Endothelial cell of umbilical vein (primary cell): ENCODE measurements at regions not wholly inside any gene's neighbourhood (a gene's known extent, or its start where the extent isn't known, plus 50 kb on each side); places are given as distances from the start of the nearest gene placed in this dataset.

Experiments
- BruUV-seq: library from RNA; stranded (reverse); fragments of 400-500 nt; replicated peaks from 2 replicates; lab custom pipeline; 2021; lab: Mats Ljungman, UMichigan
- CTCF ChIA-PET: fragments of 300-600, 350-600 bp; sonication (Branson Sonifier 250); formaldehyde crosslinking; loops from one replicate; lab custom pipeline; 2021; ENCODE audit warnings: antibody characterized with exemption, inconsistent platforms; lab: Charles Lee
- POLR2A ChIA-PET: fragments of 300-600, 350-600 bp; sonication (Branson Sonifier 250); formaldehyde crosslinking; loops from one replicate; lab custom pipeline; 2021; ENCODE audit warnings: antibody characterized with exemption, inconsistent platforms; lab: Charles Lee
- DNase-seq: peaks from one replicate; pipeline ENCODE4 v3.0.0-alpha.2; 2011; ENCODE audit warnings: low read depth, low spot score
- FAIRE-seq: peaks from 2 replicates; lab custom pipeline; 2011; peaks lifted over from hg19 to GRCh38; lab: Jason Lieb, UNC
- H2AFZ ChIP-seq: 2 replicates; pipeline ENCODE4 v1.6.0; 2012; ENCODE audit warnings: low read depth, low read length, control low read depth, inconsistent platforms
- H3K27ac ChIP-seq: 2 replicates; pipeline ENCODE4 v1.5.1; 2011; ENCODE audit warnings: low read depth, mild to moderate bottlenecking, control low read depth, low read length, moderate library complexity; ENCODE audit not compliant: insufficient read depth
- H3K27me3 ChIP-seq, 2 experiments: 2 replicates each; pipeline versions ENCODE4 v1.6.0 to v1.6.1; 2011; ENCODE audit warnings: low read length in 2 of 2, mixed read lengths in 1 of 2; ENCODE audit not compliant: control insufficient read depth in 2 of 2, insufficient read depth in 2 of 2
- H3K36me3 ChIP-seq, 2 experiments: 2 replicates in 1 of 2; 3 replicates in 1 of 2; pipeline ENCODE4 v1.5.1; 2011; ENCODE audit warnings: low read length in 2 of 2, mild to moderate bottlenecking in 1 of 2, moderate library complexity in 1 of 2; ENCODE audit not compliant: control insufficient read depth in 2 of 2, insufficient read depth in 2 of 2; ENCODE audit errors: extremely low read depth in 1 of 2
- H3K4me1 ChIP-seq: 3 replicates; pipeline ENCODE4 v1.5.1; 2011; ENCODE audit warnings: mild to moderate bottlenecking, low read length; ENCODE audit not compliant: control insufficient read depth, insufficient read depth; ENCODE audit errors: extremely low read depth
- H3K4me2 ChIP-seq: 2 replicates; pipeline ENCODE4 v1.6.1; 2011; ENCODE audit warnings: low read length, control low read depth, mixed read lengths; ENCODE audit not compliant: insufficient read depth
- H3K4me3 ChIP-seq, 3 experiments: fragments of 200-600 bp in 1 of 3; sonication (generic), shearing (Covaris generic) in 1 of 3; replicated peaks in 1 of 3; 2 replicates each; pipeline ENCODE4 v1.5.1; 2011 to 2016; ENCODE audit warnings: control low read depth in 3 of 3, low read length in 3 of 3, mild to moderate bottlenecking in 2 of 3, inconsistent platforms in 1 of 3, low read depth in 1 of 3, moderate library complexity in 1 of 3; ENCODE audit not compliant: insufficient read depth in 1 of 3
- H3K79me2 ChIP-seq: 2 replicates; pipeline ENCODE4 v1.6.0; 2012; ENCODE audit warnings: low read length, inconsistent platforms; ENCODE audit not compliant: control insufficient read depth, insufficient read depth
- H3K9ac ChIP-seq: replicated peaks from 2 replicates; pipeline ENCODE3; 2011; ENCODE audit warnings: low read length, control low read depth; ENCODE audit not compliant: insufficient read depth; ENCODE audit errors: extremely low read depth
- H3K9me1 ChIP-seq: replicated peaks from 3 replicates; pipeline ENCODE4 v1.6.0; 2011; ENCODE audit warnings: mild to moderate bottlenecking, low read length; ENCODE audit not compliant: control insufficient read depth, insufficient read depth; ENCODE audit errors: extremely low read depth
- H3K9me3 ChIP-seq: replicated peaks from 2 replicates; pipeline ENCODE4 v1.5.1; 2012; ENCODE audit warnings: low read length, inconsistent platforms; ENCODE audit not compliant: control insufficient read depth, insufficient read depth
- H4K20me1 ChIP-seq: replicated peaks from 2 replicates; pipeline ENCODE3; 2011; ENCODE audit warnings: mild to moderate bottlenecking, low read length; ENCODE audit not compliant: control insufficient read depth, insufficient read depth; ENCODE audit errors: extremely low read depth
- EZH2 ChIP-seq: IDR thresholded peaks from 2 replicates; pipeline ENCODE4 v1.6.1; 2012; ENCODE audit warnings: borderline replicate concordance, low read depth, mild to moderate bottlenecking, moderate library complexity, low read length, inconsistent platforms; ENCODE audit not compliant: severe bottlenecking
- FOS ChIP-seq: IDR thresholded peaks from 2 replicates; pipeline ENCODE4 v1.6.1; 2011; ENCODE audit warnings: mild to moderate bottlenecking, low read length, moderate library complexity, borderline replicate concordance; ENCODE audit not compliant: insufficient read depth
- GATA2 ChIP-seq: IDR thresholded peaks from 2 replicates; pipeline ENCODE4 v1.7.0; 2011; ENCODE audit warnings: low read depth, mild to moderate bottlenecking, moderate library complexity, mixed read lengths, low read length; ENCODE audit not compliant: insufficient read length, insufficient read depth
- JUN ChIP-seq: IDR thresholded peaks from 2 replicates; pipeline ENCODE4 v1.6.1; 2011; ENCODE audit warnings: borderline replicate concordance, low read depth; ENCODE audit not compliant: insufficient read length, insufficient read depth
- MYC ChIP-seq: IDR thresholded peaks from one replicate; pipeline ENCODE4 v1.6.1; 2011; ENCODE audit warnings: mild to moderate bottlenecking, low read depth, low read length
- POLR2A ChIP-seq: IDR thresholded peaks from 2 replicates; pipeline ENCODE4 v1.6.1; 2012; ENCODE audit warnings: low read depth, mild to moderate bottlenecking, control low read depth, low read length
- POLR2AphosphoS5 ChIP-seq: IDR thresholded peaks from 2 replicates; pipeline ENCODE4 v1.6.1; 2012; ENCODE audit warnings: low read depth, mild to moderate bottlenecking, control low read depth, low read length, moderate library complexity; ENCODE audit not compliant: insufficient read depth
- dilution Hi-C: fragments of 300-500 bp; cut with MboI; formaldehyde crosslinking; loops from one replicate; pipeline ENCODE4 v1.15.0; 2019; ENCODE audit warnings: low sequenced_read_pairs; ENCODE audit not compliant: extremely low pct_ligation_motif_present
- intact Hi-C: fragments of 100-400 bp; cut with micrococcal nuclease; formaldehyde crosslinking; loops from one replicate; pipeline ENCODE4 v1.10.0; 2022
- TF ChIP-seq, protein P1 (sequence below), 2 donors: IDR thresholded peaks; 1 replicate in 1 of 2; 2 replicates in 1 of 2; pipeline ENCODE4 v1.5.1; 2011; ENCODE audit warnings: low read length in 2 of 2, mild to moderate bottlenecking in 2 of 2, moderate library complexity in 2 of 2, control low read depth in 1 of 2, inconsistent platforms in 1 of 2, low read depth in 1 of 2; ENCODE audit not compliant: insufficient read depth in 1 of 2; ENCODE audit errors: extremely low read depth in 1 of 2
- TF ChIP-seq, protein P2 (sequence below): IDR thresholded peaks from 2 replicates; pipeline ENCODE4 v1.6.1; 2011; ENCODE audit not compliant: insufficient read depth, insufficient read length

DNA sequence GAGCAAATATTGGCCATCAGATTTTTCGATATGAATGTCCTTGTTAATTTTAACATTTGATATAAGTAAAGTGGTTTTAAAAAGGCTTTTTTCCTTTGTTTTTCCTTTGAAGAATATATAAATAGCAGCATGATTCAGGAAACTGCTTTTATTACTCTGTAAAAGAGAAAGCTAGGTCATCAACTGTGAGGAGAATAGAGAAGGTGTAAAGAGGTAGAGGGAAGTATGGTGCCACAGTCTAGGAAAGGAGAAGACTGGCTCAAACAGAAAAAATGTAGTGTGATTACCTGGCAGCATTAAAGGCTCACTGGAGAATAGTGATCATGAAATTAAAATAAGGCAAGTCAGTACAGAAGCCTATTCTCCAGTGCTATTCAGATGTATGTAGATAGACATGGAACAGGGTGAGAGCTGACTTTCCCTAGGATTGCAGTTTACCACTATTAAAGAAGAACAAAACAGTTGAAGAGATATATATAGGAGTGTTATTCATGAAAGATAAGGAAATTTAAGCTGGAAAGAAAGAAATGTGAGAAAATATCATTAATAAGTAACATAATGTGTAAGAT, 1115.9 kb upstream of the PCDH9 start:
- Histone ChIP-seq H4K20me1 (no peaks in the 10 kb centered on the region), H3K9ac (no peak overlapping the region), H3K4me3 (no peak overlapping the region), H3K27ac (no peak overlapping the region), H3K79me2 (no peaks in the 10 kb centered on the region), H3K4me2 (no peak overlapping the region), H3K9me3 (no peaks in the 10 kb centered on the region), H3K36me3 (no peaks in the 10 kb centered on the region), H2AFZ (no peak overlapping the region), H3K4me1 (no peaks in the 10 kb centered on the region), H3K27me3 (no peaks in the 10 kb centered on the region), H3K9me1 (no peaks in the 10 kb centered on the region)
- ChIA-PET POLR2A (no interaction called here), CTCF (no interaction called here)
- dilution Hi-C loops, result no loop called here
- intact Hi-C loops, result no loop called here
- no TSS peak for BruUV-seq
- no peak for FAIRE-seq
- TF ChIP-seq FOS, result no peak
- TF ChIP-seq GATA2, result no peak
- no peak for TF ChIP-seq POLR2A
- no peak for TF ChIP-seq EZH2
- no peak for TF ChIP-seq MYC
- no peak for TF ChIP-seq JUN
- TF ChIP-seq POLR2AphosphoS5, result no peak
- TF ChIP-seq, protein P1, sequence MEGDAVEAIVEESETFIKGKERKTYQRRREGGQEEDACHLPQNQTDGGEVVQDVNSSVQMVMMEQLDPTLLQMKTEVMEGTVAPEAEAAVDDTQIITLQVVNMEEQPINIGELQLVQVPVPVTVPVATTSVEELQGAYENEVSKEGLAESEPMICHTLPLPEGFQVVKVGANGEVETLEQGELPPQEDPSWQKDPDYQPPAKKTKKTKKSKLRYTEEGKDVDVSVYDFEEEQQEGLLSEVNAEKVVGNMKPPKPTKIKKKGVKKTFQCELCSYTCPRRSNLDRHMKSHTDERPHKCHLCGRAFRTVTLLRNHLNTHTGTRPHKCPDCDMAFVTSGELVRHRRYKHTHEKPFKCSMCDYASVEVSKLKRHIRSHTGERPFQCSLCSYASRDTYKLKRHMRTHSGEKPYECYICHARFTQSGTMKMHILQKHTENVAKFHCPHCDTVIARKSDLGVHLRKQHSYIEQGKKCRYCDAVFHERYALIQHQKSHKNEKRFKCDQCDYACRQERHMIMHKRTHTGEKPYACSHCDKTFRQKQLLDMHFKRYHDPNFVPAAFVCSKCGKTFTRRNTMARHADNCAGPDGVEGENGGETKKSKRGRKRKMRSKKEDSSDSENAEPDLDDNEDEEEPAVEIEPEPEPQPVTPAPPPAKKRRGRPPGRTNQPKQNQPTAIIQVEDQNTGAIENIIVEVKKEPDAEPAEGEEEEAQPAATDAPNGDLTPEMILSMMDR (IDR thresholded peaks at IDR 0.05; ENCODE audit: extremely low read depth in 1 of 2, insufficient read depth in 1 of 2, low read depth in 1 of 2, low read length in 2 of 2), result no peak
- TF ChIP-seq, protein P2, sequence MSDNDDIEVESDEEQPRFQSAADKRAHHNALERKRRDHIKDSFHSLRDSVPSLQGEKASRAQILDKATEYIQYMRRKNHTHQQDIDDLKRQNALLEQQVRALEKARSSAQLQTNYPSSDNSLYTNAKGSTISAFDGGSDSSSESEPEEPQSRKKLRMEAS, result no peak
- no peak for DNase-seq
